NT2/D1 (cell line): ENCODE measurements at regions not wholly inside any gene's neighbourhood (a gene's known extent, or its start where the extent isn't known, plus 50 kb on each side); places are given as distances from the start of the nearest gene placed in this dataset.

ENCODE experiments used
- YY1 ChIP-seq: IDR thresholded peaks from 2 replicates; pipeline ENCODE4 v1.6.1; 2011; ENCODE audit not compliant: insufficient read length, insufficient read depth
- ZNF274 ChIP-seq: IDR thresholded peaks from 2 replicates; pipeline ENCODE4 v1.6.1; 2011; ENCODE audit warnings: mild to moderate bottlenecking, low read depth, low read length

DNA sequence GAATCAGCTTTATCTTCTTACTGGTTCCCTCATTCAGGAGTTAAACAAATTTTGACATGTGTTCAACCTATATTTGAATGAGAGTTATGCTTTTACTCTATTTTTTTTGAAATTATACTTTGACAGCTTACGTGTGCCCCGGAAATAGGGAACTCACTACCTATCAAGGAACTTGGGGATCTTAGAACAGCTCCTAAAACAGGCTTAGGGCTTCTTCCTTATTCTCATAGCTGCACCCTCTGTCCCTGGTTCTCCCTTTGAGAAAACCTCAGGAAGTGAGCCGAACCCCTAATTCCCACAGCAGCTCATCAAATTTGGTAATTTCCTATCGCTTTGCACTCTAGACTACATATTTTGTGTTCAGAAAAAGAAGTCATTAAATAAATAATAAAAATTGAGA is 81.2 kb upstream of the RUNX3 start:
- TF ChIP-seq ZNF274 (no peak), YY1 (no peak)
